Mucosa of rectum (tissue), 2 donors: ENCODE measurements at regions not wholly inside any gene's neighbourhood (a gene's known extent, or its start where the extent isn't known, plus 50 kb on each side); places are given as distances from the start of the nearest gene placed in this dataset.
"Not testable (repeated sequence)": the region's sequence is repeated elsewhere in the genome, so short reads cannot be mapped to it uniquely, and the experiment has no call there.

ENCODE experiments used
- H3K27ac ChIP-seq, 2 donors: one replicate each; pipeline ENCODE4 v1.7.0; 2013; ENCODE audit warnings: inconsistent platforms in 2 of 2, low read depth in 2 of 2, low read length in 2 of 2
- H3K27me3 ChIP-seq, 2 donors: one replicate each; pipeline ENCODE4 v1.7.0; 2013; ENCODE audit warnings: low read length in 2 of 2; ENCODE audit not compliant: control insufficient read depth in 2 of 2, insufficient read depth in 2 of 2
- H3K36me3 ChIP-seq, 2 donors: one replicate each; pipeline ENCODE4 v1.7.0; 2013; ENCODE audit warnings: low read length in 2 of 2; ENCODE audit not compliant: control insufficient read depth in 2 of 2, insufficient read depth in 2 of 2
- H3K4me1 ChIP-seq, 2 donors: one replicate each; pipeline ENCODE4 v1.7.0; 2013; ENCODE audit warnings: low read length in 2 of 2, mild to moderate bottlenecking in 1 of 2; ENCODE audit not compliant: control insufficient read depth in 2 of 2, insufficient read depth in 2 of 2
- H3K4me3 ChIP-seq, 2 donors: one replicate each; pipeline ENCODE4 v1.7.0; 2013; ENCODE audit warnings: low read length in 2 of 2
- H3K9ac ChIP-seq, 2 donors: one replicate each; pipeline ENCODE4 v1.7.0; 2013; ENCODE audit warnings: low read length in 2 of 2, low read depth in 1 of 2, mild to moderate bottlenecking in 1 of 2
- H3K9me3 ChIP-seq, 2 donors: one replicate each; pipeline ENCODE4 v1.7.0; 2013; ENCODE audit warnings: low read length in 2 of 2; ENCODE audit not compliant: control insufficient read depth in 2 of 2
- donor health status: healthy.
- donor health status: Normal muscosa, but diverticular disease.

GRCh38 chr11:25456211-25456610 is 875.7 kb upstream of the ANO3 start:
- H3K27ac ChIP-seq: no peak overlapping the region
- H3K9ac ChIP-seq: no peak overlapping the region
- H3K27me3 ChIP-seq: no peaks in the 10 kb centered on the region
- no peaks in the 10 kb centered on the region for H3K4me1 ChIP-seq
- no peaks in the 10 kb centered on the region for H3K9me3 ChIP-seq
- no peak overlapping the region for H3K4me3 ChIP-seq
- H3K36me3 ChIP-seq: no peaks in the 10 kb centered on the region

DNA sequence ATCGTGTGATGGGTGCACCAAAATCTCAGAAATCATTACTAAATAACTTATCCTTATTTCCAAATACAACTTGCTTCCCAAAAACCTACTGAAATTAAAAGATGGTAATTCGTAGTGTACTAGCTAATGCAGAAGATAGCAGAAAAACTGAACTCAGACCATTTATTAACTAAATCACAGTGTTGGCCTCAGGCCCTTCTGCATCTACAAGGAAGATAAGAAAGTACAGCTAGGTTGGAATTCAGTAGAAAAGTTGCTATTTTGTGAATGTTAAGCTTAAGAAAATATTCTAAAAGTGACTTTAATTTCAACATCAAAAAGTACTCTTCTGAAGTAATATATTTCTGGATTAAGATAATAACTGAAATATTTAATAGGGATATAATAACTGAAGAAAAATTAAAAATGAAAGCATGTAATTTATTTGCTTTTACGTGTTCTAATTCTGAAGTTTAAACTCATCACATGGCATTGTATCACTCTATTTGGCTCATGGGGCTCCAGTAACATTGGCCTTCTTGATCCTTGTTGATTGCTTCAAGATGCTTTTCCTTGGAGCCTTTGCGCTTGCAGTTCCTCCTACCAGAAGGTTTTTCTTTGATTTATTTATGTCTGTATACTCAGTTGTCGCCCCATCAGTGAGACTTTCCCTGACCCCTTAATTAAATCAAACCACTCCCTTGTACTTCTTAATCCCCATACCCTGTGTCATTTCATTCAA is 847.9 kb upstream of the ANO3 start:
- no peaks in the 10 kb centered on the region for H3K36me3 ChIP-seq
- H3K9me3 ChIP-seq: no peaks in the 10 kb centered on the region
- H3K4me1 ChIP-seq: no peaks in the 10 kb centered on the region
- H3K27me3 ChIP-seq: no peaks in the 10 kb centered on the region
- no peak overlapping the region for H3K4me3 ChIP-seq
- H3K9ac ChIP-seq: no peak overlapping the region
- no peak overlapping the region for H3K27ac ChIP-seq

DNA sequence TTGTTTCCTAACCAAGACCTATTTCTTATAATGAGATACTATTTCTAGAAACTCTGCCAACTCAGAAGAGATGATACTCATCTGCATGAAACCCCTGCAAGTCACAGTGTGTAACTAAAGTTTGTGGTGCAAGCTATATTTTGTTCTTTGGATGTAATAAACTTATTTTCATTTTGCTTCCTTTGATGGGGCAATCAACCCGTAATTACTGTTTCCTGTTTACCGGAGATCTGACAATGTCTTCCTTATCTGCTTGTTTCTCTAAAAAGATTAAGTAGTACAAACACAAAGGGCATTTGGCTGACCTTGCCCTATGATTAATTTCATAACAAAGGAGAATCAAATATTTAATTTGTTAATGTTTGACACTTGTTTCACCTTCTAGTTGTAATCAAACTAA is 846.6 kb upstream of the ANO3 start:
- no peak overlapping the region for H3K9ac ChIP-seq
- H3K4me1 ChIP-seq: no peaks in the 10 kb centered on the region
- H3K27ac ChIP-seq: no peak overlapping the region
- H3K36me3 ChIP-seq: no peaks in the 10 kb centered on the region
- no peaks in the 10 kb centered on the region for H3K27me3 ChIP-seq
- H3K9me3 ChIP-seq: no peaks in the 10 kb centered on the region
- H3K4me3 ChIP-seq: no peak overlapping the region

DNA sequence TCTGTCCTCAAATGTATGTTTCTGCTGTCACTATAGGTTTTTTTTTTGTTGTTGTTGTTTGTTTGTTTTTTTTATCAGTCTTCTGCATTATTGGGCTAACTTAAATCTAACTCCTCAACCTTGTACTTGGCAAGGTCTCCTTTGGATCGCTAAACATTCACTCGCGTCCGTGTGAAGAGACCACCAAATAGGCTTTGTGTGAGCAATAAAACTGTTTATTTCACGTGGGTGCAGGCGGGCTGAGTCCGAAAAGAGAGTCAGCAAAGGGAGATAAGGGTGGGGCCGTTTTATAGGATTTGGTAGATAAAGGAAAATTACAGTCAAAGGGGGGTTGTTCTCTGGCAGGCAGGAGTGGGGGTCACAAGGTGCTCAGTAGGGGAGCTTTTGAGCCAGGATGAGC is 845.6 kb upstream of the ANO3 start:
- not testable (repeated sequence) for H3K27me3 ChIP-seq, H3K27ac ChIP-seq, H3K9ac ChIP-seq, H3K9me3 ChIP-seq, H3K36me3 ChIP-seq, H3K4me1 ChIP-seq, H3K4me3 ChIP-seq

- not testable (repeated sequence) for H3K36me3 ChIP-seq, H3K9ac ChIP-seq, H3K9me3 ChIP-seq, H3K4me3 ChIP-seq, H3K27ac ChIP-seq, H3K4me1 ChIP-seq, H3K27me3 ChIP-seq
These were observed 843.8 kb upstream of the ANO3 start for GRCh38 chr11:25488176-25488575.

DNA sequence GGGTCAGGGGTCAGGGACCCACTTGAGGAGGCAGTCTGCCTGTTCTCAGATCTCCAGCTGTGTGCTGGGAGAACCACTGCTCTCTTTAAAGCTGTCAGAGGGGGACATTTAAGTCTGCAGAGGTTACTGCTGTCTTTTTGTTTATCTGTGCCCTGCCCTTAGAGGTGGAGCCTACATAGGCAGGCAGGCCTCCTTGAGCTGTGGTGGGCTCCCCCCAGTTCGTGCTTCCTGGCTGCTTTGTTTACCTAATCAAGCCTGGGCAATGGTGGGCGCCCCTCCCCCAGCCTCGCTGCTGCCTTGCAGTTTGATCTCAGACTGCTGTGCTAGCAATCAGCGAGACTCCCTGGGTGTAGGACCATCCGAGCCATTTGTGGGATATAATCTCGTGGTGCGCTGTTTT is 830.5 kb upstream of the ANO3 start:
- not testable (repeated sequence) for H3K4me3 ChIP-seq, H3K27ac ChIP-seq, H3K4me1 ChIP-seq, H3K36me3 ChIP-seq, H3K9me3 ChIP-seq, H3K9ac ChIP-seq, H3K27me3 ChIP-seq

DNA sequence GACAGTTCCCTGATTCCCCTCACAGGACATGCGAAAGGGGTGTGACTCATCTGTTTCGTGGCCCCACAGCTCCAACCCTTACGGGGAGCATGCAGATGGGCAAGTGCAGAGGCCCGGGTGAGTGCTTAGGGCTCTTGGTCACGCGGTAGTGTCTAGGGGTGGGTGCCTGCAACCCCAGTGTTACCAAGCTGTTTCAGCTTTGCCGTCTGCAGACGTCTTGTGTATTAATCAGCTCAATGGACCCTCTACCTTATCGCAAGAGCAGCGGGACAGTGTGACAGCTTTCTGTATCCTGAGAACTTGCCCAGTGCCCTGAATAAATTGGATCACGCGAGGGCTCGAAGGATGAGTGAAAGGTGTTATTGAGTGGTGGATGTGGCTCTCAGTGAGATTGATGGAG is 816.4 kb upstream of the ANO3 start:
- H3K27ac ChIP-seq: no peak overlapping the region
- no peak overlapping the region for H3K9ac ChIP-seq
- no peaks in the 10 kb centered on the region for H3K36me3 ChIP-seq
- H3K27me3 ChIP-seq: no peaks in the 10 kb centered on the region
- H3K4me3 ChIP-seq: no peak overlapping the region
- H3K4me1 ChIP-seq: no peaks in the 10 kb centered on the region
- H3K9me3 ChIP-seq: peaks cover 0 to 4% of the 10 kb centered on the region in 2 donors

DNA sequence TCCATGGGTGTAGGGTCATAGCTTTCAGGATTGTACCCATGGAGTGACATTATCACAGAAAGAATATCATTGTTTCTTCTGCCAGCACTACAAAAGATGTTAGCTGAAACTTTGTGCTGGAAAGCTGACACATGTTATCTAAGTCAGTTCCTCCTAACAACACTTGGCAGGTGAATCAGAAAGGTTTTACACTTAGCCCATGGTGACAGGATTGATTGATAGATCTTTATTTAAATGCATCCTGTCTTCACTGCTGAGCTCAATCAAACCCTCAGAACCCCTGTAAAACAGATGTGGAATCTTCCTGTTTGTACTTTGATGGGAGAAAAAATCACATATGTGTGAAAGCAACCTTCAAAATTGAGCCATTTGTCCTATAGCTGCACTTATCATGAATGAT is 811.5 kb upstream of the ANO3 start:
- no peak overlapping the region for H3K4me3 ChIP-seq
- no peak overlapping the region for H3K27ac ChIP-seq

DNA sequence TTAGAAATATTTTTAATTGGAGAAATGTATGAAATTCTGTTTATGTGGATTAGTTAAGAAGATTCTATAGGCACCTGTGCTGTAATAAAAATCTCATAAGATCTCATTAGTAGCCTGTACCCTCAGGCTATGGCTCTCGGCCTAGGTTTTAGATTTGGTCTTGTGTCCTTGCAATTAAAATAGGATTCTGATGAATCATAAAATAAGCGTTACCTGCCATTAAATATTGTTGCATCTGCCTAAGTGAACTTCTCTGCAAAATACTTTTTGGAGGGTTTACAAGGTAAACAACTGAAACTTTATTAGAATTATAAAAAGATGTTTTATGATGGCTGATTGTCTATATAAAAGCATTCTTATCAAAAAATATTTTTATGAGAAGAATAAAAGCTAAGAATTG is 804.1 kb upstream of the ANO3 start:
- H3K4me3 ChIP-seq: no peak overlapping the region
- no peaks in the 10 kb centered on the region for H3K9me3 ChIP-seq
- H3K9ac ChIP-seq: no peak overlapping the region
- no peaks in the 10 kb centered on the region for H3K27me3 ChIP-seq
- H3K27ac ChIP-seq: no peak overlapping the region
- no peaks in the 10 kb centered on the region for H3K36me3 ChIP-seq
- no peaks in the 10 kb centered on the region for H3K4me1 ChIP-seq

More for the DNA sequence above, 811.5 kb upstream of the ANO3 start:
- Histone ChIP-seq H3K27me3 (no peaks in the 10 kb centered on the region), H3K4me1 (no peaks in the 10 kb centered on the region), H3K9ac (no peak overlapping the region), H3K36me3 (no peaks in the 10 kb centered on the region), H3K9me3 (peaks cover 0 to 4% of the 10 kb centered on the region in 2 donors)

- H3K4me1 ChIP-seq: no peaks in the 10 kb centered on the region
- no peak overlapping the region for H3K27ac ChIP-seq
- H3K36me3 ChIP-seq: no peaks in the 10 kb centered on the region
- no peaks in the 10 kb centered on the region for H3K27me3 ChIP-seq
- no peak overlapping the region for H3K4me3 ChIP-seq
- H3K9me3 ChIP-seq: peaks cover 0 to 2% of the 10 kb centered on the region in 2 donors
- H3K9ac ChIP-seq: no peak overlapping the region
These were observed 802.4 kb upstream of the ANO3 start for GRCh38 chr11:25529572-25529971.
